ENCODE measurements at regions not wholly inside any gene's neighbourhood (a gene's known extent, or its start where the extent isn't known, plus 50 kb on each side); places are given as distances from the start of the nearest gene placed in this dataset.

GRCh38 chr2:8256905-8257304 lies 425.0 kb upstream of the ID2 start:
- TF ChIP-seq USF1 (IDR thresholded peaks at IDR 0.05) (no peak), CEBPB (IDR thresholded peaks at IDR 0.05) (no peak), EP300 (IDR thresholded peaks at IDR 0.05; ENCODE audit: borderline replicate concordance) (no peak), TCF12 (IDR thresholded peaks at IDR 0.05; ENCODE audit: low read depth) (no peak), FOXM1 (IDR thresholded peaks at IDR 0.05; ENCODE audit: borderline replicate concordance, low read depth) (no peak), REST (IDR thresholded peaks at IDR 0.05; ENCODE audit: low read depth) (no peak), YY1 (IDR thresholded peaks at IDR 0.05; ENCODE audit: low read depth) (no peak), ZBTB7A (IDR thresholded peaks at IDR 0.05; ENCODE audit: low read depth) (no peak), RAD21 (IDR thresholded peaks at IDR 0.05; ENCODE audit: low read depth) (no peak), TAF1 (IDR thresholded peaks at IDR 0.05; ENCODE audit: low read depth) (no peak), EGR1 (IDR thresholded peaks at IDR 0.05) (no peak)
